HepG2 (cell line): ENCODE measurements at regions not wholly inside any gene's neighbourhood (a gene's known extent, or its start where the extent isn't known, plus 50 kb on each side); places are given as distances from the start of the nearest gene placed in this dataset.

ENCODE experiments used
- DBP ChIP-seq: sonication (generic); formaldehyde crosslinking; IDR thresholded peaks from 2 replicates; pipeline ENCODE4 v1.4.0; 2020; ENCODE audit warnings: missing genetic modification reagents; ENCODE audit errors: not compliant biosample characterization
- ERF ChIP-seq: IDR thresholded peaks from 2 replicates; pipeline ENCODE4 v1.6.1; 2018; ENCODE audit warnings: missing biosample characterization, missing genetic modification reagents
- ESRRA ChIP-seq: sonication (generic); formaldehyde crosslinking; IDR thresholded peaks from 2 replicates; pipeline ENCODE4 v1.5.1; 2020; ENCODE audit warnings: mild to moderate bottlenecking, low read depth, missing genetic modification reagents
- HIVEP1 ChIP-seq: sonication (generic); formaldehyde crosslinking; IDR thresholded peaks from 2 replicates; pipeline ENCODE4 v1.4.0; 2020; ENCODE audit warnings: mild to moderate bottlenecking, missing genetic modification reagents
- KMT2A ChIP-seq: sonication (generic); formaldehyde crosslinking; IDR thresholded peaks from 2 replicates; pipeline ENCODE4 v1.4.0; 2020; ENCODE audit warnings: missing genetic modification reagents
- MAX ChIP-seq: IDR thresholded peaks from 2 replicates; pipeline ENCODE4 v1.6.1; 2012; ENCODE audit warnings: inconsistent platforms
- NFE2L1 ChIP-seq: sonication (generic); formaldehyde crosslinking; IDR thresholded peaks from 2 replicates; pipeline ENCODE4 v1.4.0; 2020; ENCODE audit warnings: missing genetic modification reagents, mild to moderate bottlenecking, borderline replicate concordance
- PCBP1 ChIP-seq: fragments of 200-400 bp; formaldehyde crosslinking; IDR thresholded peaks from 2 replicates; pipeline ENCODE4 v1.6.1; 2017; ENCODE audit warnings: mild to moderate bottlenecking, low read depth, low read length, borderline replicate concordance
- POGZ ChIP-seq: sonication (generic); formaldehyde crosslinking; IDR thresholded peaks from 2 replicates; pipeline ENCODE4 v1.4.0; 2020; ENCODE audit warnings: mild to moderate bottlenecking, missing genetic modification reagents
- SMAD1 ChIP-seq: sonication (generic); formaldehyde crosslinking; IDR thresholded peaks from 2 replicates; pipeline ENCODE4 v1.4.0; 2020; ENCODE audit warnings: missing genetic modification reagents, low read depth, mild to moderate bottlenecking, borderline replicate concordance
- SMAD9 ChIP-seq: sonication (generic); formaldehyde crosslinking; IDR thresholded peaks from 2 replicates; pipeline ENCODE4 v1.5.1; 2020; ENCODE audit warnings: mild to moderate bottlenecking, missing genetic modification reagents
- SP140L ChIP-seq: sonication (generic); formaldehyde crosslinking; IDR thresholded peaks from 2 replicates; pipeline ENCODE4 v1.4.0; 2020; ENCODE audit warnings: missing genetic modification reagents, borderline replicate concordance
- TGIF2 ChIP-seq: IDR thresholded peaks from 2 replicates; pipeline ENCODE4 v1.6.1; 2016; ENCODE audit warnings: control low read depth, missing compliant biosample characterization
- ZFX ChIP-seq: sonication (generic); formaldehyde crosslinking; IDR thresholded peaks from 2 replicates; pipeline ENCODE4 v1.4.0; 2020; ENCODE audit warnings: mild to moderate bottlenecking, low read depth, missing genetic modification reagents, moderate library complexity
- ZNF124 ChIP-seq: sonication (generic); formaldehyde crosslinking; IDR thresholded peaks from 2 replicates; pipeline ENCODE4 v1.4.0; 2020; ENCODE audit warnings: missing genetic modification reagents
- ZNF136 ChIP-seq: sonication (generic); formaldehyde crosslinking; IDR thresholded peaks from 2 replicates; pipeline ENCODE4 v1.8.1; 2022; ENCODE audit warnings: low read depth, mild to moderate bottlenecking, moderate library complexity, missing genetic modification reagents
- ZNF225 ChIP-seq: sonication (generic); formaldehyde crosslinking; IDR thresholded peaks from 2 replicates; pipeline ENCODE4 v1.4.0; 2020; ENCODE audit warnings: mild to moderate bottlenecking, missing genetic modification reagents
- ZNF263 ChIP-seq: sonication (generic); formaldehyde crosslinking; IDR thresholded peaks from 2 replicates; pipeline ENCODE4 v1.4.0; 2020; ENCODE audit warnings: missing genetic modification reagents
- ZNF275 ChIP-seq: sonication (generic); formaldehyde crosslinking; IDR thresholded peaks from 2 replicates; pipeline ENCODE4 v1.8.0; 2022; ENCODE audit warnings: missing genetic modification reagents, mild to moderate bottlenecking, inconsistent platforms, borderline replicate concordance
- ZNF280D ChIP-seq: sonication (generic); formaldehyde crosslinking; IDR thresholded peaks from 2 replicates; pipeline ENCODE4 v1.5.1; 2020; ENCODE audit warnings: mild to moderate bottlenecking, missing genetic modification reagents
- ZNF567 ChIP-seq: sonication (generic); formaldehyde crosslinking; IDR thresholded peaks from 2 replicates; pipeline ENCODE4 v1.8.1; 2023; ENCODE audit warnings: mild to moderate bottlenecking, missing genetic modification reagents, borderline replicate concordance
- ZNF629 ChIP-seq: sonication (generic); formaldehyde crosslinking; conservative IDR thresholded peaks from 2 replicates; pipeline ENCODE4 v1.5.0; 2020; ENCODE audit warnings: missing genetic modification reagents
- ZNF7 ChIP-seq: IDR thresholded peaks from 2 replicates; pipeline ENCODE4 v1.6.1; 2016; ENCODE audit warnings: missing biosample characterization, missing genetic modification reagents
- ZNF709 ChIP-seq: sonication (generic); formaldehyde crosslinking; IDR thresholded peaks from 2 replicates; pipeline ENCODE4 v1.5.0; 2020; ENCODE audit warnings: mild to moderate bottlenecking, missing genetic modification reagents
- ZNF768 ChIP-seq: sonication (generic); formaldehyde crosslinking; IDR thresholded peaks from 2 replicates; pipeline ENCODE4 v1.4.0; 2020; ENCODE audit warnings: missing genetic modification reagents
- ZNF891 ChIP-seq: sonication (generic); formaldehyde crosslinking; IDR thresholded peaks from 2 replicates; pipeline ENCODE4 v1.5.0; 2020; ENCODE audit warnings: mild to moderate bottlenecking, missing genetic modification reagents

DNA sequence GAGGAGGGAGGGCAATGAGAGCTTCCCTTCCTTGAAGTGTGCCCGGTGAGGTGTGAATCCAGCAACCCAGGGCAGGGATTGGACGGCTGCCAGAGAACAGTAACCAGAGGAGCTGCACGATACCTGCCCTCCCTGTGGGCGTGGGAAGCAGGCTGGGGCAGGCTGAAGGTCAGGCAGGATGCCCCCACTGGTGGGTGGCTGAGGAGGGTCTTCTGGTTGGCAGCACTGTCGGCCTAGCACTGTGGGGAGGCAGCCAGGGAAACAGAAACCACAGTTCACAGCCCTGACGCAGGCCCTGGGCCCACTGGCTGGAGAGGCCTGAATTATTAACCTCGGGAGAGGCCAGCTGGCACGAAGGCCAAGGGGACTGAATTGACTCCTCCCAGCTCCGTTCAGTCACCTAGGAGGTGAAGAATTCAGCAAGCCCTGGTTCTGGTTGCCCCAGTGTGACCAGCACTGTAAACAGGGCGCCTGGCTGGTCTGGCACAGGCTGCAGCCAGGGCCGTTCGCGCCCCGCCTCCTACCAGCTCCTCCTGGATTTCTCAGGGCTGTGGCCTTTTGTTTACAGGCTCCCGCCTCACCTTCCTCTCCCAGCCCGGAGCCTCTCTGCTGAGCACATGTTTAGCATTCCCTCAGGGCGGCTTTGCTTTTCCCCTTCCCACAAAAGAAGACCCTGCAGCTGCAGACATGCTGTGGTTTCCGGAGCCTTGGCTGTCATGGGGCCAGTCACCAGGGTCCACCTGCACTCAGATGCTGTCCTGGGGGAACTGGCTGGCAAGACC lies 97.8 kb downstream of the B3GNT2 start (continued):
- TF ChIP-seq ZNF7 (no peak), KMT2A (CRISPR knock-in tag) (peak; percentile 72), NFE2L1 (CRISPR knock-in tag) (0 out of 2 replicates have a peak, but pooled peaks have one; percentile 60), ZNF275 (CRISPR knock-in tag) (0 out of 2 replicates have a peak, but pooled peaks have one; percentile 26), ZFX (CRISPR knock-in tag) (peak; percentile 96), PCBP1 (0 out of 2 replicates have a peak, but pooled peaks have one; percentile 34), ZNF136 (CRISPR knock-in tag) (no peak), TGIF2 (peak; percentile 70), SP140L (no peak), ZNF709 (CRISPR knock-in tag) (0 out of 2 replicates have a peak, but pooled peaks have one; percentile 34), ZNF225 (CRISPR knock-in tag) (peak; percentile 80; the same call in 1 of the 2 replicates), SMAD9 (CRISPR knock-in tag) (0 out of 2 replicates have a peak, but pooled peaks have one; percentile 65), ZNF263 (CRISPR knock-in tag) (no peak; the same call in 1 of the 2 replicates), ZNF768 (CRISPR knock-in tag) (peak; percentile 89), SMAD1 (CRISPR knock-in tag) (peak; percentile 41; the same call in 1 of the 2 replicates), ERF (CRISPR knock-in tag) (peak; percentile 31; the same call in 1 of the 2 replicates), HIVEP1 (CRISPR knock-in tag) (peak; percentile 53), ZNF891 (peak; percentile 31; the same call in 1 of the 2 replicates), POGZ (CRISPR knock-in tag) (peak; percentile 68; the same call in 1 of the 2 replicates), ESRRA (CRISPR knock-in tag) (peak; percentile 65; the same call in 1 of the 2 replicates), ZNF124 (0 out of 2 replicates have a peak, but pooled peaks have one; percentile 35), DBP (CRISPR knock-in tag) (no peak), ZNF567 (CRISPR knock-in tag) (peak; percentile 58; the same call in 1 of the 2 replicates), MAX (peak; percentile 58), ZNF280D (CRISPR knock-in tag) (peak; percentile 71), ZNF629 (no peak)
